PFSK-1 (cell line): ENCODE measurements at regions not wholly inside any gene's neighbourhood (a gene's known extent, or its start where the extent isn't known, plus 50 kb on each side); places are given as distances from the start of the nearest gene placed in this dataset.

Source experiments
- FOXP2 ChIP-seq: optimal IDR thresholded peaks from 2 replicates; pipeline ENCODE3; 2011; ENCODE audit warnings: borderline replicate concordance, control low read depth, inconsistent platforms; ENCODE audit not compliant: insufficient read depth; ENCODE audit errors: extremely low read length, extremely low read depth
- POLR2AphosphoS5 ChIP-seq: IDR thresholded peaks from 2 replicates; pipeline ENCODE4 v1.6.1; 2012; ENCODE audit warnings: low read depth, mild to moderate bottlenecking, control low read depth, low read length, moderate library complexity
- SIN3A ChIP-seq: IDR thresholded peaks from 2 replicates; pipeline ENCODE4 v1.6.1; 2012; ENCODE audit warnings: mild to moderate bottlenecking, low read length, moderate library complexity, borderline replicate concordance; ENCODE audit not compliant: insufficient read depth
- TAF1 ChIP-seq: IDR thresholded peaks from 2 replicates; pipeline ENCODE4 v1.6.1; 2012; ENCODE audit warnings: low read length, control low read depth, borderline replicate concordance; ENCODE audit not compliant: insufficient read depth
- TF ChIP-seq, protein P1 (sequence below), 2 experiments: IDR thresholded peaks; 2 replicates each; pipeline versions ENCODE4 v1.6.1 to v1.8.0; 2011 to 2012; ENCODE audit warnings: low read depth in 2 of 2, low read length in 2 of 2, control low read depth in 1 of 2, inconsistent platforms in 1 of 2, mild to moderate bottlenecking in 1 of 2, moderate library complexity in 1 of 2; ENCODE audit not compliant: insufficient read depth in 1 of 2

DNA sequence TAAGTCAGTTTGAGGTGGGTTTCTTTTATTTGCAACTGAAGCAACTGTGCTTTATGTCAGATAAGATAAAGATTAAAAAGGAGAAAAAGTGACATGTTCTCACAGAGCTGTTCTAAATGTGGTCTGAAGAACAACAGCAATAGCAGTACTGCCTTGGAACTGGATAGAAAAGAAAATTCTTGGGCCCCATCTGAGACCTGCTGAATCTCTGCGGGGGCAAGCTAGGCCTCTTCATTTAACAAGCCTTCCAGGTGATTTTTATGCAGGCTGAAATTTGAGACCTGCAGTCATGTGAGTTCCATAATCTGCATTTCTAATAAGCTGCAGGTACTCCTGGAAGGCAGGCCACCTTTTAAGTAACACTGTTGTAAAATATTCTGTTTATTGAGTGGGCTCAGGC, 91.4 kb upstream of the CTSC start:
- TF ChIP-seq POLR2AphosphoS5 (no peak), TAF1 (no peak), SIN3A (no peak), FOXP2 (no peak)
- TF ChIP-seq, protein P1, sequence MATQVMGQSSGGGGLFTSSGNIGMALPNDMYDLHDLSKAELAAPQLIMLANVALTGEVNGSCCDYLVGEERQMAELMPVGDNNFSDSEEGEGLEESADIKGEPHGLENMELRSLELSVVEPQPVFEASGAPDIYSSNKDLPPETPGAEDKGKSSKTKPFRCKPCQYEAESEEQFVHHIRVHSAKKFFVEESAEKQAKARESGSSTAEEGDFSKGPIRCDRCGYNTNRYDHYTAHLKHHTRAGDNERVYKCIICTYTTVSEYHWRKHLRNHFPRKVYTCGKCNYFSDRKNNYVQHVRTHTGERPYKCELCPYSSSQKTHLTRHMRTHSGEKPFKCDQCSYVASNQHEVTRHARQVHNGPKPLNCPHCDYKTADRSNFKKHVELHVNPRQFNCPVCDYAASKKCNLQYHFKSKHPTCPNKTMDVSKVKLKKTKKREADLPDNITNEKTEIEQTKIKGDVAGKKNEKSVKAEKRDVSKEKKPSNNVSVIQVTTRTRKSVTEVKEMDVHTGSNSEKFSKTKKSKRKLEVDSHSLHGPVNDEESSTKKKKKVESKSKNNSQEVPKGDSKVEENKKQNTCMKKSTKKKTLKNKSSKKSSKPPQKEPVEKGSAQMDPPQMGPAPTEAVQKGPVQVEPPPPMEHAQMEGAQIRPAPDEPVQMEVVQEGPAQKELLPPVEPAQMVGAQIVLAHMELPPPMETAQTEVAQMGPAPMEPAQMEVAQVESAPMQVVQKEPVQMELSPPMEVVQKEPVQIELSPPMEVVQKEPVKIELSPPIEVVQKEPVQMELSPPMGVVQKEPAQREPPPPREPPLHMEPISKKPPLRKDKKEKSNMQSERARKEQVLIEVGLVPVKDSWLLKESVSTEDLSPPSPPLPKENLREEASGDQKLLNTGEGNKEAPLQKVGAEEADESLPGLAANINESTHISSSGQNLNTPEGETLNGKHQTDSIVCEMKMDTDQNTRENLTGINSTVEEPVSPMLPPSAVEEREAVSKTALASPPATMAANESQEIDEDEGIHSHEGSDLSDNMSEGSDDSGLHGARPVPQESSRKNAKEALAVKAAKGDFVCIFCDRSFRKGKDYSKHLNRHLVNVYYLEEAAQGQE (IDR thresholded peaks at IDR 0.05; ENCODE audit: insufficient read depth in 1 of 2, low read depth in 2 of 2, low read length in 2 of 2), result no peak
